Stimulated activated CD4-positive, alpha-beta T cell treated with anti-CD3 and anti-CD28 coated beads, Interleukin-4, amount 100 ng/mL, for 24 hours (primary cell): ENCODE measurements at regions not wholly inside any gene's neighbourhood (a gene's known extent, or its start where the extent isn't known, plus 50 kb on each side); places are given as distances from the start of the nearest gene placed in this dataset.
"Not testable (repeated sequence)": the region's sequence is repeated elsewhere in the genome, so short reads cannot be mapped to it uniquely, and the experiment has no call there.

Experiments used
- DNase-seq: peaks from one replicate; pipeline ENCODE4 v3.0.0-alpha.2; 2020

DNA sequence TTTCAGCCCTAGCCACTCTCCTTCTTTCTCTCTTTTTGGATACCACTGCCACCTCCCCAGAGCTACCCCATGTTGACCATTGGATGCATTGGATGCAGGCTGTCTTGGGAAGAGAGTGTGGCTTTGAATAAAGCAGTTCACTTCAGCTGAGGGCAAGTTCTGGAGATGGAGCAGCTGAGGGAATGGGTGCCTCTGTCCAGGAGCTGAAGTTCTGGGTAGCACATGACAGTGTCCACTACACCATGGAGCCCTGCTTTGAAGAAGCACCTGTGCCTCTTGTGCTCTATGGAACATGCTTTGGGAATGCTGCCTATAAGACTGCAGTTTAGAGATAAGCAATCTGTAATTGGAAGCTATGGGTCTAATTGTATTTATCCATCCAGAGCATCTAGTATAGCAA, 1028.7 kb downstream of the TYW1 start:
- no peak for DNase-seq

DNA sequence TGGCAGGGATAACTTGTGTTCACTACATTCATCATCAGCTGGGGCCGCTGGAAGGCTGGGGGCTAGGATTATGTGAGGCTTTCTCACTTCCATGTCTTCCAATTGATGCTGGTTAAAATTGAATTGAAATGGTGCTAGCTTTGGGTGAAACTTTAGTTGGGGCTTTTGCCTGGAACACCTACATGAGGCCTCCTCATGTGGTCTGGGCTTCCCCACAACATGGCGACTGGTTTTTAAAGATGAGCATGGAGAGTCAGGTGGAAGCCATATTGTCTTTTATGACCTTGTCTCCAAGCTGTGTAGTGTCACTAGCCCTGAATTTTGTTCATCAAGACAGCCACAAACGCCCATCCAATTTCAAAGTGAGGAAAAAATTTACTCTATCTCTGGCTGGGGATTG, 1033.9 kb downstream of the TYW1 start:
- DNase-seq, result no peak

DNA sequence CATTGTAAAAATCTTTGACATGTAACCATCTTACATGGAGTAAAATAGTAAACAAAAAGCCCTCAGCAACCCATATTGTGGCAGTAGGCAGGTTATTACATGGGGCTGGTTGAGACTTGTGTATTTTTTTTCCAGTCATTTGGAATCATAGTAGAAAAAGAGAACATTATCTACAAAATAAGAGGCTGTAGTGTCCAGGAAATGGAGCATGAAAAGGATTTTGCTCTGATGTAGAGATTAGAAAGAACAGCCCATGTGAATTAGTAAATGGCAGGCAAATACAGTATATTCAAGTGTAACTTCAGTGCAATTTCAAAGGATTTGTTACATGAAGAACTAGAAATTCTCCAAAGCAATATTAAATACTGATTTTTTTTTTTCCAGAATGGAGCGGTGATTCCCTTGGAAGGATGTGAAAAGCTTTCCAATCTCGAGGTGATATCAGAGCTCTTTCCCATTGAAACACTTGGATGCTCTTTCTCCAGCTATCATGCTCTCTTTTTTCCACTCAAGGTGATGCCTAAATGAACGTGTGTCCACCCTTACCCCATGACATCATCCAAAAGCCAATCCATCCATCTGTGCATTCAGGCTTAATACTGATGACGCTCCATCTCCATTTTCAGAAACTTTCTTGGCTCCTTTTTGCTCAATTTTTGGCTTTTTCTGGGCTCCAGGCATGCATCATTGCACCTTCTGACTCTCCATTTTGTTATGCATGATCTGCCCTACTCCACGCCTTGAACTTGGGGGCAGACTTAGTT, 1034.7 kb downstream of the TYW1 start:
- DNase-seq, result no peak

DNA sequence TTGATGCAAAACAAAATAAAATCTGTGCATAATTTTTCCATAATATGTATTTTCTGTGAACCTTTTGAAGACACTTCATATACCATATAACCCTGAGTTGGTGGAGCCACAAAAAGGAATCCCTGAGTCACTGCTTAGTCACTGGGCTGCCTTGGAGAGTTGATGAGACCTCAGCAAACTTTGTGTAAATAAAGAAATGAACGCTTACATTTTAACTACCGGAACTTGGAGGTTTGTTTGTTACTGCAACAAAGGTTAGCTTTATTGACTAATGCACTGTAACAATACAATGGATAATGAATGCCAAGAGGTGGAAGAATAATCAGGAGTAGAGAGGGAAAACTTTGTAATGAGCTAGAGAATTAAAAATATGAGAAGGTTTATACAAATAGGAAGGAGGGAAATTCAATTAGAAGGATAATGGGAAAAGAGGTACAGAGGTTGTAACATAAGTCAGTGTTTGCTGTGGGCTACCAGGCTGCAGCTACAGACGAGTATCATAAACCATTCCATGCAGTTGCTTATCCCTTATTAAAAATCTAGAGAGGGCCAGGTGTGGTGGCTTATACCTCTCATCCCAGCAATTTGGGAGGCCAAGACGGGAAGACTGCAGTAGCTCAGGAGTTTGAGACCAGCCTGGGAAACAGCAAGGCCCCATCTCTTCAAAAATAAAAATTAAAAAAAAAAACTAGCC, 1042.1 kb downstream of the TYW1 start:
- no peak for DNase-seq

DNA sequence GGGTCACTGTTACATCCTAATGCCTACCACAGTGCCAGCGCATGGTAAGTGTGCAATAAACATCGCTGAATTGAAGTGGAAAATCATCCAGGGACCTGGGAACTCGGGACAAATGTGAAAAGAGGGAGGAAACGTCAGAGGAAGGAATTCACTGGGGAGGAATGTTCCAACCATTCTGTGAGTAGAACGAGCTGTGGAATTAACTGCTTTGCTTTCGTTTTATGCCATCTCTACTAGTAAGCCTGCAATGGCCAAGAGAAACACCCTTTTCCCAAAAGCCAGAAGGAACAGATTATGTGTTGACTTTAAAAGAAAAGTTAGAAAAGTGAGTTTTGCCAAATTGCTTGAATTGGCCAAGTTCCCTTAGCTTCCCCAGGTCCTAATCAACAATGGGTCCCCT, 1044.9 kb downstream of the TYW1 start:
- DNase-seq, result no peak

DNA sequence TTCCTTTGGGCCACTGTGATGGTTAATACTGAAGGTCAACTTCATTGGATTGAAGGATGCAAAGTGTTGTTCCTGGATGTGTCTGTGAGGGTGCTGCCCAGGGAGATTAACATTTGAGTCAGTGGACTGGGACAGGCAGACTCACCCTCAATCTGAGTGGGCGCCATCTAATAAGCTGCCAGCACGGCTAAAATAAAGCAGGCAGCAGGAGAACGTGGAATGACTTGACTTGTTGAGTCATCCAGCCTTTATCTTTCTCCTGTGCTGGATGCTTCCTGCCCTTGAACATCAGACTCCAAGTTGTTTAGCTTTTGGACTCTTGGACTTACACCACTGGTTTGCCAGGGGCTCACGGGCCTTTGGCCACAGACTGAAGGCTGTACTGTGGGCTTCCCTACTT, 1046.9 kb downstream of the TYW1 start:
- DNase-seq, result no peak

DNA sequence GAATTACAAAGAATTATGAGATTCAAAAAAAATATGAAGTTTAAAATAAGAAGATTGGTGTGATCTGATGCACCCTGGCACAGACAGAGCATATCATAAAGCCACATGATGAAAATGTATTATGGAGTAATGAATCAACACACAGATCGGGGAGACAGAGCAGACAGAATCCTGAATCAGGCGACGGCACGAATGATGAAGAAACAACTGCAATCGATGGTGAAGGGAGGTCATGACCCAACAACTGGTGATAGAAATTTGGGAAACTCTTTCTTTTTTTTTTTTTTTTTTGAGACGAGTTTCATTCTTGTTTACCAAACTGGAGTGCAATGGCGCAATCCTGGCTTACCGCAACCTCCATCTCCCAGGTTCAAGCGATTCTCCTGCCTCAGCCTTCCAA, 1054.0 kb downstream of the TYW1 start:
- no peak for DNase-seq

DNA sequence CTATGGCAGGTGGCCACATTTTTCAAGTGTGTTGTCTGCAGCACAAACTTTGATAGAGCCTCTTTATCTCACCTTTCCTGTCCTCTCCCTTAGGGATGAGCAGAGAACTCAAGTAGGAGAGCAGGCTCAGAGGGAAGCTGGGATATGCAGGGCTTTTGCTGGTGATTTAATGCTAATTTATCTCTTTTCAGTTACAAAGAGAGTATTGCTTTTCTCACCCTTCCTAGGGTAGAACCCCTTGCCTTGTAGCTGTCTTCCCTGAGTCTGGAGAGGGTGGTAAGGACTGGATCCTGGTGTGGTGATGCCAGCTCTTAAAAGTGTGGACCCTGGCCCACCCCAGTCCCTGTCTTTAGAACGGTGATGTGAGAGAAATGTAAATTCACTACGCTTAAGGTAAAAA, 1061.4 kb downstream of the TYW1 start:
- DNase-seq, result no peak

DNA sequence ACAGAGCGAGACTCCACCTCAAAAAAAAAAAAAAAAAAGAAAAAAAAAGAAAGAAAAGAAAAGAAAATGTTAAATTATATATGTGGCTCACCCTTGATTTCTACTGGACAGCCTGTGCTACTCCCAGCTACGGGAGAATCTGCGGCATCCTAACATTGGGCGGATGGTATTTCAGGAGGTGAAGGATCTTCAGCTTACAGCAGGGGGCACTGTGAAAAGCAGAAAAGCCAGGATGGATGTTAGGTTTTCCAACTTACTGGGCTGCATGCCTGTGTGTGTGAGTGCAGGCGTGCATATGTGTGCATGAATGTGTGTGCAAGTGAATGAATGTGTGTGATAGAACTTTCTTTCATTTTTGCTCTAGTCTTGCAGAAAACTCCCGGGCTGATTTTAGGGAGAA, 1066.5 kb downstream of the TYW1 start:
- DNase-seq, result no peak

DNA sequence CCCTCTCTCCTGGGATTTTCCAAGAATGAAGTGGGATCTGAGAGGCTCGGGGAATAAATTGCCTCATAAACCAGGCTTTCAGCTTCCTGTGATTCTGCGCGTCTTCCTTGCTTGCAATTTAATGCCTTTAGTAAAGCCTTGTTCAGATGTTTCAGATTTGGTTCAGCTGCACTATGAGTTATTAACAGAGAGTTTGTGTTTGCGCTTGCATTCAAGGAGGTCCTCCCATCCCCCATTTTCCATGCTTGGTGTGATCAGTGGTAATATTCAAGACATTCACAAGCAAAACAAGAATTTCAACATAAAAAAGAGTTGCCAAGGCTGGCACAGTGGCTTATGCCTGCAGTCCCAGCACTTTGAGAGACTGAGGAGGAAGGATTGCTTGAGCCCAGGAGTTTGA, 1068.9 kb downstream of the TYW1 start:
- no peak for DNase-seq

DNA sequence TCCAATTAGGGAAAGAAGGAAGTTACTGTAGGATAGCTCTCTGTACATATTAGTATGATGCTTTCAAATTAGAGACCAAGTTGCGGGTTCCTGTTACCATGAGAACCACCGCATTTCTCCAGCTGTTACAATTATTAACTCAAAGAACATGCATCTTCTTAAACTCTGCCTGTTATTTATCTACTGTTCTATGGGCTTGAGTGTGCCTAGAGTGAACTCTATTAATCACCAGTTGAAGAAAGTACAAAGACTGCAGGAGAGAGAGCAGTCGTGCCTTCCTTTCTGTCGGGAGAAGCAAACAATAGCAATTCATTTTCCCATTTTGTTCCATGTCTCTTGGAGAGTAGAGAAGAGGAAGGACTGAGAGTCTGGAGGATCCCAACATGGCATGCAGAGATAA, 1071.2 kb downstream of the TYW1 start:
- DNase-seq, result no peak

DNA sequence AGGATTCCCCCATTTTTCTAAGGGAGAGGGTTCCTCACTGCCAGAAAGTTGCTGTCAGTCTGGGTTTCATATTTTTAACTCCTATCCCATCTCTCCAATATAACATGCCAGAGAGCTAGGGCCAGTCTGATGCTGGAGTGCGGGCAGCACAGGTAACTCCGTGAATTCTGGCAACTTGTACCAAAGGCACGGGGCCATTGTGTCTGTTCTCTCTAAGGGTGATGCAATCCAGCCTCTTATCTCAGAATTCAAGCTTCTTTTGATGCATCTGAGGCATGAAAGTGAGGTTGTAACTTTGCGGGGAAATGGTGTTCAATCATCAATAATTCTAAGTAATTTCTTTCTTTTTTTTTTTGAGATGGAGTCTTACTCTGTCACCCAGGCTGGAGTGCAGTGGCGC, 1074.4 kb downstream of the TYW1 start:
- no peak for DNase-seq

DNA sequence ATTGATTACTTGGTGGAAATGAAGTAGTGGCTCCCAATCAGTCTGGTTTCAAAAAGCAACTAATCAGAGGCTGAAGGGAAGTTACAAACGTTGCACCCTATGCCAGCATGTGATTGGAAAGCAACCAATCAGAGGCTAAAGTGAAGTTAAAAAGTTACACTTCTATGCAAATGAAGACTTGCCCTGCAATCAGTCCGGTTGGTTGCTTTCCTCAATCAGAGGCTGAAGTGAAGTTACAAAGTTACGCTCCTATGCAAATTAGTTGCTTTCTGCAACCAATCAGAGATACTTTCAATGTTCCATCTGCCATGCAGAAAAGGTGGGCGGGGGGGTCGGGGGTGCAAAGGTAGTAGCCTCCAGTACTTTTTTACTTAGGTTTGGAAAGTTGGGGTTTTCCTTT, 1077.1 kb downstream of the TYW1 start:
- no peak for DNase-seq

DNA sequence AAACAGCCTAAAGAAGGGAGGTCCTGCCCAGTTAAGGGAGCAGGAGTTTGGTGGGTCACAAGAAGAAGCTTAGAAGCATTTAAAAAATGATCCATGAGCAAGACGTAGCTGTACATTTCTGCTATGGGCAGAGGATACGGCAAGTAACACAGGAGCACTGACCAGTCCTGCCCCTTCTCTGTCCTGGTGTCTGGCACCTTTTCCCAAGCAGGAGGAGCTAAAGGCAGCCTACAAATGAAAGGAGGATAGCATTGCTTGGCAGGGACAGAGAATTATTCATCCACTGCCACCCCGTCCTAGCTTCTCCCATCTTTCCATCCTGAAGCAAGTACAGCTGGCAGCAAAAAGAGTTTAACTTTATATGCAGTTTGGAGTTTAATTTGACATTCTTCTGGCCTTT, 1077.6 kb downstream of the TYW1 start:
- DNase-seq, result no peak

DNA sequence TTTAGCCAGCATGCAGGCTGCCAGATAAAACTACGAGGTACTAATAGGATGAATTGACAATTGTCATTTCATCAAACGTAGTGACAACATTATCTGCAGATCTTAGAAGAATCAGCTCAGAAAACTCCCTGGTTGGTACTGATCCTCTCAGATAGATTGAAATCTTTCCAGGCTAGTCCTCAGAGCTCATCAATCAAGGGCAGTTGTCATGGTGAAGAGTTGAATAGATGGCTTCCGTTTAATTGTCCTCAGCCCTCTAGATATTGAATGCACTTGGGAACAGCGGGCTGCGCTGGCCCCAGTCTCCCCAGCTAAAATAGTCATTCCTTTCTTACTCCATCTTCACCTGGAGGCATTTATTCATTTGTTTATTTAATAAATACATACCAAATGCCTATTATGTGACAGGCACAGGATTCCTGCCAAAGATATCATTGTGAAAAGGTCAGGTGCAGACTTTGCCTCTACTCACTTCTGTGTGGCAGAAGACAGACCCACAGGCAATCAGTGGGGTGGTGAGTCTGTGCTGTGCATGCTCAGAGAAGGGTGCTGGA, 1081.6 kb downstream of the TYW1 start:
- DNase-seq, result no peak

DNA sequence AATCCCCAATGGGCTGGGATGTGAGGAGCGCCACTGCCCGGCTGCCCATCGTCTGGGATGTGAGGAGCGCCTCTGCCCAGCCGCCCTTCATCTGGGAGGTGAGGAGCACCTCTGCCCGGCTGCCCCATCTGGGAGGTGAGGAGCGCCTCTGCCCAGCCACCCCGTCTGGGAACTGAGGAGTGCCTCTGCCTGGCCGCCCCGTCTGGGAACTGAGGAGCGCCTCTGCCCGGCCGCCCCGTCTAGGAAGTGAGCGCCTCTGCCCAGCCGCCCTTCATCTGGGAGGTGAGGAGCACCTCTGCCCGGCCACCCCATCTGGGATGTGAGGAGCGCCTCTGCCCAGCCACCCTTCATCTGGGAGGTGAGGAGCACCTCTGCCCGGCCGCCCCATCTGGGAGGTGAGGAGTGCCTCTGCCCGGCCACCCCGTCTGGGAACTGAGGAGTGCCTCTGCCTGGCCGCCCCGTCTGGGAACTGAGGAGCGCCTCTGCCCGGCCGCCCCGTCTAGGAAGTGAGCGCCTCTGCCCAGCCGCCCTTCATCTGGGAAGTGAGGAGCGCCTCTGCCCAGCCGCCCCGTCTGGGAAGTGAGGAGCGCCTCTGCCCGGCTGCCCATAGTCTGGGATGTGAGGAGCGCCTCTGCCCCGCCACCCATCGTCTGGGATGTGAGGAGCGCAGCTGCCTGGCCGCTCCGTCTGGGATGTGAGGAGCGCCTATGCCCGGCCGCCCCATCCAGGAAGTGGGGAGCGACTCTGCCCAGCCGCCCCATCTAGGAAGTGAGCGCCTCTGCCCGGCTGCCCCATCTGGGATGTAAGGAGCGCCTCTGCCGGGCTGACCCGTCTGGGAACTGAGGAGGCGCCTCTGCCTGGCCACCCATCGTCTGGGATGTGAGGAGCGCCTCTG, 1085.7 kb downstream of the TYW1 start:
- not testable (repeated sequence) for DNase-seq

DNA sequence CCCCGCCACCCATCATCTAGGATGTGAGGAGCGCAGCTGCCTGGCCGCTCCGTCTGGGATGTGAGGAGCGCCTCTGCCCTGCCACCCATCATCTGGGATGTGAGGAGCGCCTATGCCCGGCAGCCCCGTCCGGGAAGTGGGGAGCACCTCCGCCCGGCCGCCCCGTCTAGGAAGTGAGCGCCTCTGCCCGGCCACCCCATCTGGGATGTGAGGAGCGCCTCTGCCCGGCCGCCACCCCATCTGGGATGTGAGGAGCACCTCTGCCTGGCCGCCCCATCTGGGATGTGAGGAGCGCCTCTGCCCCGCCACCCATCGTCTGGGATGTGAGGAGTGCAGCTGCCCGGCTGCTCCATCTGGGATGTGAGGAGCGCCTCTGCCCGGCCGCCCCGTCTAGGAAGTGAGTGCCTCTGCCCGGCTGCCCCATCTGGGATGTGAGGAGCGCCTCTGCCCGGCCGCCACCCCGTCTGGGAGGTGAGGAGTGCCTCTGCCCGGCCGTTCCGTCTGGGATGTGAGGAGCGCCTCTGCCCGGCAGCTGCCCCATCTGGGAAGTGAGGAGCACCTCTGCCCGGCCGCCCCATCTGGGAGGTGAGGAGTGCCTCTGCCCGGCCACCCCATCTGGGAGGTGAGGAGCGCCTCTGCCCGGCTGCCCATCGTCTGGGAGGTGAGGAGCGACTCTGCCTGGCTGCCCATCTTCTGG, 1086.5 kb downstream of the TYW1 start:
- not testable (repeated sequence) for DNase-seq

DNA sequence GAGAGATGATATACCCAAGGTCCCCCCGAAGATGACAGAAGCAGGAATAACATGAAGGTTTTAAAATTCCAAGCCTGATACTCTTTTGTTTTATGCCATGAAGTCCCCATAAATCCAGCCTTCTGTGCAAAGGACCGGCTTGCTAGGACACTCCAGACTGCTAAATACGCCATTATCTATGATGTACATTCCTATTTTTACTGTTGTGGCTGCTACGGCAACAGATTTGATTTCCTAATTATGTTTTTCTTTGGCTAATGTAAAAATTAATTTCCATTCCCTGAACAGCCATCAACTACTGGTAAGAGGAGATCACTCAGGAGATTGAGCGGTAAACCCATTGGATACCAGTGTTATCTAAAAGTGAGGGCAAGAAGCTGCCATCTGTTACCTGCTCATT, 1090.8 kb downstream of the TYW1 start:
- DNase-seq, result no peak

DNA sequence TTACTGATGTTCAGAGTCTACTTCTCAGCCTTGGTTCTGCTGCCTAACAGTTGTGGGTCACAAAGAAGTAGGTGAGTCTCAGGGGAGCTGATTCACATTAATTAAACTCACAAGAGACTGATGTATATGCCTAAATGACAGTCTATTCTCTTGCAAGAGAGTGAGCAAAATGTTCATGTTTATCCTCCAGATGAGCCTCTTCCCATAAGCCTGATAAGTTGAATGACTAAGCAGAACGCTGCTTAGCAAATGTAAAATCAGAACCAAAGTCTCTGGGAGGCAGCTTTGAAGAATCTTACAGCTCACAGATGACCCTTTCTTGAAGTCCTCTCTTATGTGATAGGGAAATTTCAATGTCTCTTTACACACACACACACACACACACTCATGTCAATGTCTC, 1092.2 kb downstream of the TYW1 start:
- no peak for DNase-seq

DNA sequence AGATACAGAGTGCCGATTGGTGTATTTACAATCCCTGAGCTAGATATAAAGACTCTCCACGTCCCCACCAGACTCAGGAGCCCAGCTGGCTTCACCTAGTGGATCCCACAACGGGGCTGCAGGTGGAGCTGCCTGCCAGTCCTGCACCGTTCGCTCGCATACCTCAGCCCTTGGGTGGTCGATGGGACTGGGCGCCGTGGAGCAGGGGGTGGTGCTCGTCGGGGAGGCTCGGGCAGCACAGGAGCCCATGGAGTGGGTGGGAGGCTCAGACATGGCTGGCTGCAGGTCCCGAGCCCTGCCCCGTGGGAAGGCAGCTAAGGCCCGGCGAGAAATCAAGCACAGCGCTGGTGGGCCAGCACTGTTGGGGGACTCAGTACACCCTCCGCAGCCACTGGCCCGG, 1093.6 kb downstream of the TYW1 start:
- not testable (repeated sequence) for DNase-seq

DNA sequence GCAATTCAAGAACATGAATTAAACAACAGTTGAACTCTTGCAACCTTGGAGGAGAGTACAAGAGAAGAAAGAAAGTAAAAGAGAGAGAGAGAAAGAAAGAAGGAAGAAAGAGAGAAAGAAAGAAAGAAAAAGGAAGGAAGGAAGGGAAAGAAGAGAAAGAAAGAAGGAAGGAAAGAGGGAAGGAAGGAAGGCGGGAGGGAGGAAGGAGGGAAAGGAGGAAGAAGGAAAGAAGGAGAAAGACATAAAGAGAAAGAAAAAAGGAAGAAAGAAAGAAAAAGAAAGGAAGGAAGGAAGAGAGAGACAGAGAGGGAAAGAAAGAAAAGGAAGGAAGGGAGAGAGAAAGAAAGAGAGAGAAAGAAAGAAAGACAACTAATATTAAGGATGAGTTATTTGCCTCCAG, 1106.7 kb downstream of the TYW1 start:
- no peak for DNase-seq

DNA sequence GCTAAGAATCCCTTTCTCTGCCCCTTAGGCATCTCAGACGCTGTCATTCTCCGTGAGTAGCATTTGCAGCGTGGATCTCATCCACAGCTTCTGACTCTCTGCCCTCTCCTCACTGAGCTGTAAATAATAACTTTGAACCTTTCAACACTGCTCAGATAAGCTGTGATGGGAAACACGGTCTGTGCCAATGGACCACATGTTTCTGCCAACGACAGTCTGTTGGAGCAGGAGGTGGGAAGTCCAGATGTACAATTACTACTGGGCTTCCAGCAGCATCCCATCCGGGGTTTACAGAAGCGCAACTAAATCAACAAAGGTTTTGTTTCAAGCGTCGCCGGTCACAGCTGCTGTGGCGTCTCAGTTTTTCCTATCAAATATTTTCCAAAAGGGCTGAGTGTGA, 1110.6 kb downstream of the TYW1 start:
- no peak for DNase-seq

DNA sequence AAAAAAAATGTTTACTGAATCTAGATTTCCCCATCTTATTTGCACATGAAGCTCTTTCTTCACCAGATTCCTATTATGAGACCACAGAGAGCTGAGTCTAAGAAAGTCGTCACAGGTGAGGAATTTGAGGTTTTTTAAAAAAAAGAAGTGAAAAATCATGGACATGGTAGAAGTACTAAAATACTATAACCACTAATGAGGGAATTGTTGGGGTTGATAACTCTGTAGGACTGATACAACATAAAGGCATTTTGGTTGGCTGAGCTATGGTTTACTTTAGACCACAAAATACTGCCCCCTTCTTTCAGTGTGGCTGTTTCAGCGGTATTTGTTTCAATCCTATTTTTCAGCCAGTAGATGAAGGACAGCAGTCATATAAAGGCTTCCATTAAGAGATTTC, 1111.3 kb downstream of the TYW1 start:
- no peak for DNase-seq
